RWPE1 (cell line): ENCODE measurements at regions not wholly inside any gene's neighbourhood (a gene's known extent, or its start where the extent isn't known, plus 50 kb on each side); places are given as distances from the start of the nearest gene placed in this dataset.
"Not testable (repeated sequence)": the region's sequence is repeated elsewhere in the genome, so short reads cannot be mapped to it uniquely, and the experiment has no call there.

Experiments
- CTCF ChIA-PET: fragments of 350-600 bp; sonication (Branson Sonifier 250); formaldehyde crosslinking; extraction: SDS; loops from one replicate; lab custom pipeline; 2021; lab: Yijun Ruan, JAX
- POLR2A ChIA-PET: fragments of 400-600 bp; formaldehyde crosslinking; extraction: SDS; loops from one replicate; lab custom pipeline; 2020; ENCODE audit warnings: antibody characterized with exemption; ENCODE audit not compliant: low non-redundant PET; lab: Yijun Ruan, JAX
- DNase-seq: peaks from one replicate; pipeline ENCODE4 v3.0.0; 2012; ENCODE audit warnings: low spot score
- H3K27ac ChIP-seq: fragments of 450-650 bp; 2 replicates; pipeline ENCODE4 v1.5.1; 2017
- CTCF ChIP-seq: fragments of 450-650 bp; conservative IDR thresholded peaks from 2 replicates; pipeline ENCODE4 v1.5.1; 2017; ENCODE audit warnings: low read depth, mild to moderate bottlenecking

GRCh38 chr18:65671621-65672415, 79.0 kb upstream of the CDH7 start:
- POLR2A ChIA-PET = no interaction called here
- DNase-seq = no peak
- no peak overlapping the region for H3K27ac ChIP-seq
- TF ChIP-seq CTCF = no peak
- CTCF ChIA-PET = no interaction called here

DNA sequence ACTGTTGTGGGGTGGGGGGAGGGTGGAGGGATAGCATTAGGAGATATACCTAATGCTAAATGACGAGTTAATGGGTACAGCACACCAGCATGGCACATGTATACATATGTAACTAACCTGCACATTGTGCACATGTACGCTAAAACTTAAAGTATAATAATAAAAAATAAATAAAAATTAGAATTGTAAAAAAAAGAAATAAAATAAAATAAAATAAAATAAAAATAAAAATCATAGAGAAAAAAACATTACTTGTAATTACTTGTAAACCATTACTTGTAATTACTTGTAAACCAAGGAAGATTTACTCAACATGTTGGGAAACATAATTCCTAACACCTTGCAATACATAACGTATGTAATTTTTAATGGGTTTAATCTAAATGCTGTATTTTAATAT, 80.7 kb upstream of the CDH7 start:
- H3K27ac ChIP-seq, CTCF ChIA-PET, POLR2A ChIA-PET, DNase-seq: not testable (repeated sequence)

DNA sequence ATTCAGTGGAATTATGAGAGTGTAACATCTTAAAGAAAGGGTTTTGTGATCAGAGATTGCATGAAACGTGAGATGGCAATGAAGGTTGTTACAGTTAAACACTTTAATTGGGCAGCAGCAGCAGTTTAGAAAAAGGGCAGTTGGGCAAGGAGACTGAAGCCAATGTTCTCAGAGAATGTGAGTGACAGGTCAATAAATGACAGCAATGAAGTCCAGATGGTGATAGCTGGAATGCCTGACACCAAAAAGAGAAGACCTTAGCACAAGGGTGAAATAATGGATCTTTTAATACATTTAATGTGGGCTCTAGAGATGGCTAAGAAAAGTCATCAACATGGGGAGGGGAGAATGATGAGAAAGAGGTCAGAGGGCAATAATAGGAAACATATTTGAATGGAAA, 89.4 kb upstream of the CDH7 start:
- POLR2A ChIA-PET = no interaction called here
- no peak overlapping the region for H3K27ac ChIP-seq
- TF ChIP-seq CTCF = no peak
- no peak for DNase-seq
- CTCF ChIA-PET = no interaction called here

DNA sequence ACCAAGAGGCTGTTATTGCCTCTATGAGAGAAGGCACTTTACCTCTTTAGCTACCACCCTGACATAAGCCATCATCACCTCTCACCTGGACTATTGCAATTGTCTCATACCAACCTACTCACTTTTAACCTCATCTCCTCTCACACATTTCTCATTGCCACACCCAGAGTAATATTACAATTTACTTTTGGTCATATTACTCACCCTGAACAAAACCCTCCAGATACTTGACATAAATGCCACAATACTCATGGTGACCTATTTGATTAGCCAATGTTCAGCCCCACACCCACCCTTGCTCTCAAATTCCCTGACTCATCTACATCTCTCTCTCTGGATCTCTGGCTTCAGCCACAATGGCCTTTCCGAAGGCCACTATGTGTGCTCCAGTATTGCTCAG, 90.9 kb upstream of the CDH7 start:
- ChIA-PET CTCF (no interaction called here), POLR2A (no interaction called here)
- no peak overlapping the region for H3K27ac ChIP-seq

DNA sequence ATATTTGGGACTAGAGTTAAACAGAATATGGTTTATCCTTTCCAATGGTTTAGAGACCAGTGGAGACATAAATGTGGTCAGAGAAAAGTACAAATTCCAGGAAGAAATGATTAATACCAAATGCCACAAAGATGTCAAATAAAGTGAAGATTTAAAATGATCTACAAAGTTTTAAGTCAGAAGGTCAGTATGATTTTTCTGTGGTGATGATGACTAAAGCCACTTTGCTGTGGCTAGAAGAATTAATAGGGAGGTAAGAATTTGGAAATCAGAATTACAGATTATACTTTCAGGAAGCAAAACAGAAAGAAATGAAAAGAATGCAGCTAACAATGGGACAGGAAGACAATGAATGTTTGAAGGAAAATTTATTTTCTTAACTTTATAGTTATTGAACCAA, 91.5 kb upstream of the CDH7 start:
- ChIA-PET CTCF (no interaction called here), POLR2A (no interaction called here)
- no peak for TF ChIP-seq CTCF
- no peak for DNase-seq
- H3K27ac ChIP-seq = no peak overlapping the region

More for the DNA sequence above, 90.9 kb upstream of the CDH7 start:
- no peak for TF ChIP-seq CTCF
- no peak for DNase-seq

DNA sequence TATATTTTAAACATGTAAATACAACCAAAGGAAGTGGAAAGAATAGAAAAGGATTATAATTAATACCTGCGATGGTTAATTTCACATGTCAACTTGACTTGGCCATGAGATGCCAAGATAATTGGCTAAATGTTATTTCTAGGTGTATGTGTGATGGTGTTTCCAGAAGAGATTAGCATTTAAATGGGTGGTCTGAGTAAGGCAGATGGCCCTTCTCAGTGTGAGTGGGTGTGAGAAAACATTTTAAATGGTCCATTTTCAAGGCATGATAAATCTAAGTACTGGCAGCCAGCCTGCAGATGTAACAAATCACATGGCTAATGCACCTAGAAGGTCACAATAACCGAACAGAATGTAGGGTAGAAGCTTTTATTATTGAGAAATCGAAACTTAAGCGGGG, 99.6 kb upstream of the CDH7 start:
- CTCF ChIA-PET = no interaction called here
- no peak for TF ChIP-seq CTCF
- H3K27ac ChIP-seq = no peak overlapping the region
- DNase-seq = no peak
- POLR2A ChIA-PET = no interaction called here

DNA sequence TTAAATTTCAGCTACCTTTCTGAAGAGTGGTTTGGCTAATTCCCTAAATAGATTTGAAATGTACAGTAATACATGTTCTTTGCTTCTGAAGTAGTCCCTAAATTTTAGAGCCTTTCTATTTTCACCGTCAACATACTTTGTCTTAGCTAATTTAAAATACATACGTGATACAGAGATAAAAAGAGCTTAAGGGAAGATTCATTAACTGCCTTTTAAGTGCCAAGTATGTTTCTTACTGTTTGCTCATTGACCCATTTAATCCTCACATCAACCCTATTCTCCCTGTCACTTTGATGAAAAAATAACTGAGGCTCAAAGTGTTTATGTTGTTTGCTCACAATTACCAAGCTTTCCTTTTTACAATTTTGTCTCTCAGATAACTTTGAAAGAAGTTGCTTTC, 118.6 kb upstream of the CDH7 start:
- no peak for DNase-seq
- H3K27ac ChIP-seq = no peak overlapping the region
- ChIA-PET POLR2A (no interaction called here), CTCF (interaction anchor here (0.6 to 0.7 kb wide), 2 partner anchors 127 to 1058 kb away, joined by 4 to 6 read pairs; no protein-coding TSS in a partner anchor)
- no peak for TF ChIP-seq CTCF
